Natural killer cell (primary cell): ENCODE measurements at regions not wholly inside any gene's neighbourhood (a gene's known extent, or its start where the extent isn't known, plus 50 kb on each side); places are given as distances from the start of the nearest gene placed in this dataset.

Experiments used
- ATAC-seq, 3 donors: fragments of 150-1000 bp in 2 of 3; fragments of 200-7000 bp in 1 of 3; cut with Tn5 transposase; 1 replicate in 1 of 3; 2 replicates in 2 of 3; pipeline ENCODE4 v1.10.0; 2021; ENCODE audit warnings: mild to moderate bottlenecking in 2 of 3, moderate library complexity in 2 of 3
- DNase-seq, 2 donors: peaks; one replicate each; pipeline versions ENCODE4 v3.0.0 to v3.0.0-alpha.2; 2013 to 2021; ENCODE audit warnings: mixed read lengths in 1 of 2
- H3K27ac ChIP-seq: one replicate; pipeline ENCODE4 v1.5.1; 2013; ENCODE audit warnings: mild to moderate bottlenecking, low read length
- H3K27me3 ChIP-seq: one replicate; pipeline ENCODE4 v1.6.1; 2013; ENCODE audit warnings: low read length; ENCODE audit not compliant: control insufficient read depth, insufficient read depth
- H3K36me3 ChIP-seq: one replicate; pipeline ENCODE4 v1.6.1; 2013; ENCODE audit warnings: low read length; ENCODE audit not compliant: control insufficient read depth, insufficient read depth
- H3K4me1 ChIP-seq: one replicate; pipeline ENCODE4 v1.6.1; 2013; ENCODE audit warnings: low read length; ENCODE audit not compliant: control insufficient read depth, insufficient read depth
- H3K4me3 ChIP-seq: one replicate; pipeline ENCODE4 v1.5.1; 2013; ENCODE audit warnings: low read length
- H3K9me3 ChIP-seq: one replicate; pipeline ENCODE4 v1.6.1; 2013; ENCODE audit warnings: low read length; ENCODE audit not compliant: control insufficient read depth, insufficient read depth
- H3K27ac Mint-ChIP-seq, 2 donors: one replicate each; pipeline ENCODE4 v1.8.0; 2022; ENCODE audit warnings: mild to moderate bottlenecking in 2 of 2, mixed read lengths in 2 of 2, moderate library complexity in 1 of 2
- H3K27me3 Mint-ChIP-seq, 2 donors: one replicate each; pipeline ENCODE4 v1.8.0; 2022; ENCODE audit warnings: low read depth in 2 of 2, mixed read lengths in 2 of 2
- H3K36me3 Mint-ChIP-seq: one replicate; pipeline ENCODE4 v1.8.0; 2022; ENCODE audit warnings: mixed read lengths
- H3K4me1 Mint-ChIP-seq, 2 donors: one replicate each; pipeline ENCODE4 v1.8.0; 2022; ENCODE audit warnings: mixed read lengths in 2 of 2
- H3K4me3 Mint-ChIP-seq: one replicate; pipeline ENCODE4 v1.8.0; 2022; ENCODE audit warnings: mild to moderate bottlenecking, moderate library complexity, mixed read lengths
- H3K9me3 Mint-ChIP-seq, 2 donors: one replicate each; pipeline ENCODE4 v1.8.0; 2022; ENCODE audit warnings: mixed read lengths in 2 of 2
- WGBS: methylation state at CpG from one replicate; pipeline ENCODE4 v1.1.7; 2013; ENCODE audit warnings: missing lambda C conversion rate; ENCODE audit not compliant: insufficient coverage; 5-methylcytosine and 5-hydroxymethylcytosine counted together
- intact Hi-C: fragments of 100-400 bp; cut with micrococcal nuclease; formaldehyde crosslinking; loops from one replicate; pipeline ENCODE4 v1.14.2; 2022
- TF ChIP-seq, protein P1 (sequence below): fragments of 200-600 bp; IDR thresholded peaks from one replicate; pipeline ENCODE4 v1.8.0; 2022; ENCODE audit warnings: antibody characterized with exemption

DNA sequence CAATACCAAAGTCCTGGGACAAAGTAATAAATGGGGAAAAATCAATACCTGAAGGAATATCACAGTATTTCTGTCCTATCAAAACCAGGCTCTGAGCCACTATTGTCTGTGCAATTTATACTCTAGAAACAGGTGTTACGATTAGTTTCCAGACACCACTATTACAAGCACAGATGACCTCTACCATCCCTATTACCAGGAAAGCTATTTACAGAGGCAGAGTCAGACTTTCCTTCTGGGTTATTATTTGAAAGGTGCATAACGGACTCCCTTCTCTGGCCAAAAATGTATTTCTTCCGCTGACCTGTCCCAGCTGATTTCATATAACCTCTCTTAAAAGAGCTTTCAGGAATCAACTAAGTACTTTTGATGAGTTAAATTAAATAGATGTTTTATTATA is 154.6 kb upstream of the LRRC7 start:
- DNase-seq (no peak), ATAC-seq (no peak)
- Histone ChIP-seq H3K9me3 (peaks cover 4% of the 10 kb centered on the region), H3K4me1 (no peaks in the 10 kb centered on the region), H3K36me3 (no peaks in the 10 kb centered on the region), H3K27ac (no peak overlapping the region), H3K4me3 (no peak overlapping the region), H3K27me3 (no peaks in the 10 kb centered on the region)
- no peaks in the 10 kb centered on the region for H3K27me3 Mint-ChIP-seq
- intact Hi-C loops = no loop called here
- no peak overlapping the region for H3K27ac Mint-ChIP-seq
- H3K9me3 Mint-ChIP-seq = peaks cover 5 to 10% of the 10 kb centered on the region in 2 donors
- TF ChIP-seq, protein P1, sequence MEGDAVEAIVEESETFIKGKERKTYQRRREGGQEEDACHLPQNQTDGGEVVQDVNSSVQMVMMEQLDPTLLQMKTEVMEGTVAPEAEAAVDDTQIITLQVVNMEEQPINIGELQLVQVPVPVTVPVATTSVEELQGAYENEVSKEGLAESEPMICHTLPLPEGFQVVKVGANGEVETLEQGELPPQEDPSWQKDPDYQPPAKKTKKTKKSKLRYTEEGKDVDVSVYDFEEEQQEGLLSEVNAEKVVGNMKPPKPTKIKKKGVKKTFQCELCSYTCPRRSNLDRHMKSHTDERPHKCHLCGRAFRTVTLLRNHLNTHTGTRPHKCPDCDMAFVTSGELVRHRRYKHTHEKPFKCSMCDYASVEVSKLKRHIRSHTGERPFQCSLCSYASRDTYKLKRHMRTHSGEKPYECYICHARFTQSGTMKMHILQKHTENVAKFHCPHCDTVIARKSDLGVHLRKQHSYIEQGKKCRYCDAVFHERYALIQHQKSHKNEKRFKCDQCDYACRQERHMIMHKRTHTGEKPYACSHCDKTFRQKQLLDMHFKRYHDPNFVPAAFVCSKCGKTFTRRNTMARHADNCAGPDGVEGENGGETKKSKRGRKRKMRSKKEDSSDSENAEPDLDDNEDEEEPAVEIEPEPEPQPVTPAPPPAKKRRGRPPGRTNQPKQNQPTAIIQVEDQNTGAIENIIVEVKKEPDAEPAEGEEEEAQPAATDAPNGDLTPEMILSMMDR = no peak
- H3K36me3 Mint-ChIP-seq = no peaks in the 10 kb centered on the region
- WGBS = 100% methylated on average over 1 of the region's 3 CpGs
- H3K4me3 Mint-ChIP-seq = no peak overlapping the region
- no peaks in the 10 kb centered on the region for H3K4me1 Mint-ChIP-seq

DNA sequence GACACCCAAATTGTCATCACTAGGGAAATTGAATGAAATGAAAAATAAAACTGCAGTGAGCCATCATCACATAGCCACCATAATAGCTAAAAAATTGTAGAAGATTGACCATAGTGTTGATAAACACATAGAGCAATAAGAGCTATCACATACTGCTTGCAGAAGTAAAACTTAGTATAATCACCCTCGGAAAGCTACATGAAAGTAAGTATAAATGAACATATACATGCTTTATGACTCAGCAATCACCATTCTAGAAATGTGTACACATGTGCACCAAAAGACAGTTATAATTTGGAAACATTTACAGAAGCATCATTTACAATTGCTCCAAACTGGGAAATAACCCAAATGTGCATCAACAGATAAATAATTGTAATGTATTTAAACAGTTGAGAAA is 153.1 kb upstream of the LRRC7 start:
- Mint-ChIP-seq H3K4me3 (no peak overlapping the region), H3K27me3 (no peaks in the 10 kb centered on the region), H3K9me3 (peaks cover 5 to 8% of the 10 kb centered on the region in 2 donors), H3K4me1 (no peaks in the 10 kb centered on the region), H3K27ac (no peak overlapping the region), H3K36me3 (no peaks in the 10 kb centered on the region)
- H3K36me3 ChIP-seq = no peaks in the 10 kb centered on the region
- H3K27ac ChIP-seq = no peak overlapping the region
- WGBS = no CpG with 5 or more reads among the region's 1 CpG
- ATAC-seq (no peak), DNase-seq (no peak)
- intact Hi-C loops = no loop called here
- H3K27me3 ChIP-seq = no peaks in the 10 kb centered on the region
- no peaks in the 10 kb centered on the region for H3K4me1 ChIP-seq
- H3K4me3 ChIP-seq = no peak overlapping the region
- no peaks in the 10 kb centered on the region for H3K9me3 ChIP-seq
- TF ChIP-seq, protein P1 = no peak

GRCh38 chr1:69421286-69421685 is 146.4 kb upstream of the LRRC7 start:
- Histone ChIP-seq H3K4me1 (no peaks in the 10 kb centered on the region), H3K4me3 (no peak overlapping the region), H3K27me3 (no peaks in the 10 kb centered on the region), H3K36me3 (no peaks in the 10 kb centered on the region), H3K27ac (no peak overlapping the region), H3K9me3 (no peaks in the 10 kb centered on the region)
- H3K27me3 Mint-ChIP-seq = no peaks in the 10 kb centered on the region
- no peak for DNase-seq
- intact Hi-C loops = no loop called here
- H3K36me3 Mint-ChIP-seq = no peaks in the 10 kb centered on the region
- H3K4me3 Mint-ChIP-seq = no peak overlapping the region
- WGBS = 81% methylated on average over 2 of the region's 2 CpGs
- no peak overlapping the region for H3K27ac Mint-ChIP-seq
- no peaks in the 10 kb centered on the region for H3K4me1 Mint-ChIP-seq
- peaks cover 16 to 17% of the 10 kb centered on the region in 2 donors for H3K9me3 Mint-ChIP-seq
- no peak for ATAC-seq
- TF ChIP-seq, protein P1 = no peak

DNA sequence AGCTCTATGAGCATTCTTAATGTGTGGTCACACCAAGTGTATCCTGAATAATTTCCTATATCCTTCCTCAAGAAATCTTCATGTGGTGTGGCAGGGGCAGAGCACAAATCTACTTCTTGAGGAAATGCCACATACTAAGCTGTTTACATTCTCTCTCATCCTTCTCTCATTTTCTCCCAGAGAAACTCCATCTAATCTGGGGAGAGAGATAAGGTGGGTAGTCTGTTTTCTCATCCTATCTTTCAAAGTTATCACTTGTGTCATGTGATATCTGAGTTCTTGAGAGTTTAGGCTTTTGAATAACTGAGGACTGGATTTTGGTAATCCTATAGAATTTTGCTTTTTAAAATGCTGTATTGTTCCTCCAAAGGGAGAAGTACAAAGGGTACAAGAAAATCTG is 141.9 kb upstream of the LRRC7 start:
- no peak for ATAC-seq
- H3K36me3 ChIP-seq = no peaks in the 10 kb centered on the region
- peaks cover 8 to 11% of the 10 kb centered on the region in 2 donors for H3K9me3 Mint-ChIP-seq
- no peaks in the 10 kb centered on the region for H3K9me3 ChIP-seq
- no peak overlapping the region for H3K4me3 Mint-ChIP-seq
- H3K27ac ChIP-seq = no peak overlapping the region
- H3K4me1 Mint-ChIP-seq = no peaks in the 10 kb centered on the region
- TF ChIP-seq, protein P1 = no peak
- no peaks in the 10 kb centered on the region for H3K36me3 Mint-ChIP-seq
- no peak for DNase-seq
- no peaks in the 10 kb centered on the region for H3K27me3 Mint-ChIP-seq
- H3K4me3 ChIP-seq = no peak overlapping the region
- no peaks in the 10 kb centered on the region for H3K4me1 ChIP-seq
- no peaks in the 10 kb centered on the region for H3K27me3 ChIP-seq
- intact Hi-C loops = no loop called here
- H3K27ac Mint-ChIP-seq = no peak overlapping the region
